HK-2 (cell line): ENCODE measurements at regions not wholly inside any gene's neighbourhood (a gene's known extent, or its start where the extent isn't known, plus 50 kb on each side); places are given as distances from the start of the nearest gene placed in this dataset.

Experiments
- DNase-seq: peaks from one replicate; pipeline ENCODE4 v3.0.0-alpha.2; 2018; ENCODE audit not compliant: unreplicated experiment

GRCh38 chr16:52874042-52874441, 178.7 kb downstream of the CHD9NB start:
- DNase-seq, result no peak

DNA sequence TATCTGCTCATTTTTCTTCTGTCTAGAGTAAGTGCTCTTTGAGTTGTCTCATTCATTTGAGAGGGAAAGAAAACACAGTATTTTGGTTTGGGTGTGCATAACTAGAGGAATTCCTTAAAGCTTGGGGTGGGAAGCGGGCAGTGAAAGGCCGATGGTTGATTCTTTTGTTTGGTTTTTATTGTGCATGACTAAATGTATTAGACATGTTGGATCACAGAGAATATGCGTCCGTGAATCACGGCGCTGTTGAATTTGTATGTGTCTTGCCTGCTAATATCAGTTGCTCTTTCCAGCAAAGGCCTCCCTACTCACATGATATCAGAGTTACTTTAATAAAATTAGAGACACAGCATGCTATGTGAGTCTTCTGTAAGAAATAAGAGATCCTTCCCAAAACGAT, 180.0 kb downstream of the CHD9NB start:
- no peak for DNase-seq

GRCh38 chr16:52871481-52871880, 181.2 kb downstream of the CHD9NB start:
- no peak for DNase-seq

GRCh38 chr16:52869243-52869642, 183.5 kb downstream of the CHD9NB start:
- DNase-seq, result no peak

DNA sequence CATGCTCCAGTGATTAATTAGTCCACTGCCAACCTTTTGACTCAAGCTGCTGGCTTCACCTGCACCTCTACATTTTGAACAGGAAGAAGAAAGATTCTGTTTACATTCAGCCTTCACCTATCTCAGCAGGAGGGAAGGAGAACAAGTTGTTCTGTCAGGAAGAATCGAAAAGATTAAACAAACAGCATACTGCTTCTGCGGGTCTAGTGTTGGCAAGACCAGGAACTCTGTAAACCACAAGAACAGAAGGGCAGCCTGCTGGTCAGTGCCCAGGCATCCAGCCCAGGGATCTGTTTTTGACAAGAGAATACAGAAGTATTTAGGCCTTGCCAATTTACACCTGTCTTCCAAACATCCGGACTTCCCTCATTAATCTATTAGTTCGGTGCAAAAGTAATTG, 189.7 kb downstream of the CHD9NB start:
- no peak for DNase-seq

DNA sequence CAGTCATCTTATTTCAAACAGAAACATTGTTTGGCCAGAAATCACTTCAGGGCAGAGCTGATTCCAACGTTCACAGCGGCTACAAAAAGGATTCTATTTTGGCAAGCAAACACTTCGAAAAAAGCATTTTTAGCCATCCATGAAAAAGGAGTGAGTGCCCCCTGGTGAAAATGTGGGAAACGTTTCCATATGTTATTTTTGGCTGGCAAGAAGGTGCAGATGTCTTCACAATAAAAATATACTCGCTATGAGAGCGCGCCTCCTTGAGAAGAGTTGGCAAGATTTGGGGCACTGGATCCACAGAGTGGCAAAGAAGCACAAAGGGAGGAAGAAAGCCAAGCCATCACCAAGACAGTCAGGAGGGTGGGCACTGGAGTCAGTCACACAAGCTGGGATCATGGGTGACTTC, 191.1 kb downstream of the CHD9NB start:
- DNase-seq, result no peak

- DNase-seq, result no peak
Measured at GRCh38 chr16:52855463-52855862, 197.2 kb downstream of the CHD9NB start.

DNA sequence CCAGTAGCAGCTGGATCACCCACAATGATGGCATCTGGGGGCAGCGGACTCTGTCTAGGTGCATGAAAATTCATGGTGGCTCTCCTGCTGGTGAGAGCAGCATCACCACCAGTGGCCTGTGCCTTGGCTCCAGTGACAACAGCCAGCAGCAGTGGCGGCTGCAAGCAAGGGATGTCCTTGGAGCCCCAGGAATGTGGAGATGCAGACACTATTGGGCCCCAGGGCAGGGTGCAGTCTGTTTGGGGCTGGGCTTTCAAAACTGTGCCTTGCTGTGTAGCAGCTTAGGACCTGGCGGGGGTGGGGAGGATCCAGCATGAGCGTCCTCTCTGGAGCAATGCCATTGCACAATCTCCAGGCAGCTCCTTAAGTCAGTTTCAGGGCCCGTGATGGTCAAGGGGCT, 199.7 kb downstream of the CHD9NB start:
- no peak for DNase-seq

GRCh38 chr16:52851211-52851740, 201.4 kb downstream of the CHD9NB start:
- no peak for DNase-seq

- no peak for DNase-seq
Measured at GRCh38 chr16:52843381-52843780, 209.3 kb downstream of the CHD9NB start.

DNA sequence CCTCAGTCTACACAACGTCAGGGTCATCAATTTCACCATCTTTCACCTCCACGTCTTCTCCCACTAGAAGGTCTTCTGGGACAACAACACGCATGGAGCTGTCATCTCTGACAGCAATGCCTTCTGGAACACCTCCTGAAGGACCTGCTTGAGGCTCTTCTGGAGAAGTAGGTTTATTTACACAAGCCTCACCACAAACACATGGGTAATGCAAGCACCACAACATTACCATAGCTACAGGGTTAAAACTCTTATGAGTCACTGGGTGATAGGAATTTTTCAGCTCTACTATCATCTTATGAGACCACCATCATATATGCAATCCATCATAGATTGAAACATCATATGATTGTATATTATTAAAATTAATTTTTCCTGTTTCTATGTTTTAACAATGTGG, 215.4 kb downstream of the CHD9NB start:
- no peak for DNase-seq

DNA sequence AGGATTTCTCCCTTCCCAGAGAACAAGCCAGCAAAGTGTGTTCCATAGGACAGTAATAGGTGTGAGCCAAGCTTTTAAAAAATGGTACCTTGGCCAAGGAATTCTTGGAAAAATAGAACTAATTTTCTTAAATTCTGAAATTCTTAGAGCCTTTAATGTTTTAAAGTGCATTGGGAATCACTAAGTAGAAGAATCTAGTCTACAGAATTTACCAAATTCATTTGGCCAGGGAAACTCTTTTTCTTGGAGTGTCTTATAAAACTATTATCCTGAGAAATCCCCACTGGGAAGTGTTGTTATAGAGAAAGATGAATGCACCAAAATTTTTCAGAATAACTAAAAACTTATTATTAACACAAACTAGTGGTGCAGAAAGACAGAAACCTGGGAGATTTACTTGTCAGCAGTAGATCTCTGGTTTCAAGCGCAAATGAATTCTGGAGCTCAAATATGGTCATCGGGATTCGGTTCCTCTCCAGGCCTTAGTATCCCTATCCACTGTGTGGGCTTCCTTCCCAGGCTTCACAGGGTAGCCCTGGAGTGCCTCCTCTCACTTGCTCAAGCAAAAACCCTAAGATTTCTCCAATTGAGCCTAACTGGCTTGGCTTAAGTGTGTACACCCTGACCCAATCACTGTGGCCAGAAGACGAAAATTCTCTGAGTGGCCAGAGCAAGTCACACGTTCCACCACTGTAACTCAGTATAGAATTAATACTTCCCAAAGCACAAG, 217.8 kb downstream of the CHD9NB start:
- DNase-seq, result no peak

GRCh38 chr16:52832771-52833170, 219.9 kb downstream of the CHD9NB start:
- DNase-seq, result no peak

GRCh38 chr16:52827456-52827855, 225.2 kb downstream of the CHD9NB start:
- no peak for DNase-seq

- no peak for DNase-seq
Measured at GRCh38 chr16:52825892-52826291, 226.8 kb downstream of the CHD9NB start.

DNA sequence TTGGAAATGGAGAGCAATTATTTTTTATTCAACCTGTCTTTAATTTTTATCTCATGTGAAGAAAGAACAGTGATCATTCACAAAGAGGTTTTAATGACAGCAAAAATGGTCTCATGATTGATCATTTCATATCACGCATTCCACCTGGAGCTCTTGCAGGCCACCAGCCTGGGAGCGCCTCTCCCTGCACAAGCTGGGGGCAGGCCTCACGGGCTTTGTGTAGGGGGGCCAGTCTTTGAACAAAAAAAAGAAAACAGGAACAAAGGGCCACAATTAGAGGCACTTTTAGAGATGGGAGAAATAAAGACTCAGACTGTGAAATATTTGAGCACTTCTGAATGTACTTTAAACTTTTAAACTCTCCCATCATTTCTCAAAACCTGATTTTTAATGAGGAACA, 232.9 kb downstream of the CHD9NB start:
- no peak for DNase-seq

GRCh38 chr16:52819405-52819804, 233.3 kb downstream of the CHD9NB start:
- DNase-seq, result no peak

GRCh38 chr16:52817696-52818095, 235.0 kb downstream of the CHD9NB start:
- no peak for DNase-seq

DNA sequence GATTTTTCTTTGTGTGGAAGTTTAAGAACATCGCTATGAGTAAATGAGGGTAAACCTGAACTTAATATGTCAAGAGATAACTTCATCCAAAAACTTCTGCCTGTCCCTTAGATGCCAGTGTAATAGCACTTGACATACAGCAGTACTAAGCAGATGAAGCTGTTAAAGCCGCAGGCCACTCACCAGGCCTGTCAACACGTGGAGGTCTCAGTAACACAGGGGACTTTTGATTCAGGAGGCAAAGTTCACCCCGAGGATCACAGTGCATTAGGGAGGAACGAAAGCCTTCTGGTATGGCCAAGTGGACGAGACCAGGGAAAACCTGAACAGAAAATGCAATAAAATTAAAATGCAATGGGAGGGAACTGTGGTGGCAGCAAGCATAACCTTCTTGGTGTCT, 235.7 kb downstream of the CHD9NB start:
- no peak for DNase-seq

GRCh38 chr16:52812678-52813556, 239.8 kb downstream of the CHD9NB start:
- peak; percentile 2 for DNase-seq

DNA sequence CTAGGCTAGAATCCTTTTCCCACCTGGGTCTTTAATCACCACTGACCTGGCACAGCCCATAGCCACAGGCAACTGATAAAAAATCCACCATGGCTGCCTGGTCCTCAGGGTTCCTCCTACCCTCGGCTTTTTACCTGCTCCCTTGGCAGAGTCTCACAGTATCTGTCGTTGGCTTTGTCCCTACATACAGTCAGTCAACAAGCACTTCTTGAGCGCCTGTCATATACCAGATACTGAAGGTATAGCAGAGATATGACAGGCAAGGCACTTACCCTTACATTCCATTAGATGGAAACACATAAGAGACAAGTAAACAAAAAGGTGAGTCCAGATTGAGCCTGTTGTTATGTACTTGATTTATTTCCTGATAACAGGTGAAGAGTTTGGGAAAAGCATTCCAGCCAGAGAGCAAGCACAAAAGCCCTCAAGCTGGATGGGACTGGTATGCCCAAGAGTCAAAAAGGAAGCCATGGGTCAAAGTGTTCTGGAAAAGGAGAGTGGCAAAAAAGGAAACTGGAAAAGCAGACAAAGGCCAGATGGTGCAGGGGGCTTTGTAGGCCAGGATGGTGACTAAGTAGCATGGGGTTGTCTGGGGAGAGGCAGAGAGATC, 247.0 kb downstream of the CHD9NB start:
- no peak for DNase-seq

GRCh38 chr16:52800432-52800831, 252.3 kb downstream of the CHD9NB start:
- no peak for DNase-seq

DNA sequence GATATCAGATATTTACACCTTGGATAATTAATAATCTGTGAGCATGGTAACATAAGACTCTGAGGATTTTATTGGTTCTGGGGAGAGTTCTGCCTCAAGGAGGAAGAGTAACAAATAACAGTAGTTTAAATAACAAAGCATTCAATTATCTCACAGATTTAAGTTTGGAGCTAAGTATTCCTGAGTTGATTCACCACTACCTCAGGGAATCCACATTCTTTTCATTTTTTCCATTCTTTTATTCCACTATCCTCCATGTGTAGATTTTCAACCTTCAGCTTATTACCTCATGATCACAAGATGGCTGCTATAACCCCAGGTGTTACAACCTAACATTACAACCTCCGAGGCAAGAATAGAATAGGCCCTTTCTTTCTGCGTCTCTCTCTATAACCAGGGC, 252.2 kb upstream of the TOX3 start:
- no peak for DNase-seq
